GM23338 (cell line): ENCODE measurements at regions not wholly inside any gene's neighbourhood (a gene's known extent, or its start where the extent isn't known, plus 50 kb on each side); places are given as distances from the start of the nearest gene placed in this dataset.

Source experiments
- CTCF ChIP-seq, 2 experiments: fragments of 200-600 bp in 1 of 2; sonication (generic) in 1 of 2; conservative IDR thresholded peaks; 2 replicates each; pipeline versions ENCODE4 v1.5.1 to v1.6.1; 2016 to 2017; ENCODE audit warnings: antibody characterized with exemption in 2 of 2, low read depth in 2 of 2, mild to moderate bottlenecking in 2 of 2, moderate library complexity in 1 of 2
- EZH2 ChIP-seq: fragments of 200-600 bp; sonication (generic); IDR thresholded peaks from one replicate; pipeline ENCODE4 v1.8.0; 2017; ENCODE audit warnings: antibody characterized with exemption, mild to moderate bottlenecking, low read depth; ENCODE audit not compliant: unreplicated experiment
- JUNB ChIP-seq: IDR thresholded peaks from one replicate; pipeline ENCODE4 v1.6.1; 2016; ENCODE audit warnings: antibody characterized with exemption; ENCODE audit not compliant: unreplicated experiment
- POLR2AphosphoS5 ChIP-seq: IDR thresholded peaks from 2 replicates; pipeline ENCODE4 v1.6.1; 2016; ENCODE audit warnings: antibody characterized with exemption, low read depth
- ZNF114 ChIP-seq: fragments of 250-450 bp; sonication (Bioruptor Pico); IDR thresholded peaks from 2 replicates; pipeline ENCODE4 v1.5.0; 2020; ENCODE audit warnings: mild to moderate bottlenecking, moderate library complexity
- TF ChIP-seq, protein P1 (sequence below): IDR thresholded peaks from one replicate; pipeline ENCODE4 v1.6.1; 2018; ENCODE audit warnings: antibody characterized with exemption; ENCODE audit not compliant: unreplicated experiment
- TF ChIP-seq, protein P2 (sequence below): IDR thresholded peaks from 2 replicates; pipeline ENCODE4 v1.6.1; 2016; ENCODE audit warnings: antibody characterized with exemption

GRCh38 chr1:172775606-172776005 is 116.7 kb downstream of the FASLG start:
- TF ChIP-seq, protein P1, sequence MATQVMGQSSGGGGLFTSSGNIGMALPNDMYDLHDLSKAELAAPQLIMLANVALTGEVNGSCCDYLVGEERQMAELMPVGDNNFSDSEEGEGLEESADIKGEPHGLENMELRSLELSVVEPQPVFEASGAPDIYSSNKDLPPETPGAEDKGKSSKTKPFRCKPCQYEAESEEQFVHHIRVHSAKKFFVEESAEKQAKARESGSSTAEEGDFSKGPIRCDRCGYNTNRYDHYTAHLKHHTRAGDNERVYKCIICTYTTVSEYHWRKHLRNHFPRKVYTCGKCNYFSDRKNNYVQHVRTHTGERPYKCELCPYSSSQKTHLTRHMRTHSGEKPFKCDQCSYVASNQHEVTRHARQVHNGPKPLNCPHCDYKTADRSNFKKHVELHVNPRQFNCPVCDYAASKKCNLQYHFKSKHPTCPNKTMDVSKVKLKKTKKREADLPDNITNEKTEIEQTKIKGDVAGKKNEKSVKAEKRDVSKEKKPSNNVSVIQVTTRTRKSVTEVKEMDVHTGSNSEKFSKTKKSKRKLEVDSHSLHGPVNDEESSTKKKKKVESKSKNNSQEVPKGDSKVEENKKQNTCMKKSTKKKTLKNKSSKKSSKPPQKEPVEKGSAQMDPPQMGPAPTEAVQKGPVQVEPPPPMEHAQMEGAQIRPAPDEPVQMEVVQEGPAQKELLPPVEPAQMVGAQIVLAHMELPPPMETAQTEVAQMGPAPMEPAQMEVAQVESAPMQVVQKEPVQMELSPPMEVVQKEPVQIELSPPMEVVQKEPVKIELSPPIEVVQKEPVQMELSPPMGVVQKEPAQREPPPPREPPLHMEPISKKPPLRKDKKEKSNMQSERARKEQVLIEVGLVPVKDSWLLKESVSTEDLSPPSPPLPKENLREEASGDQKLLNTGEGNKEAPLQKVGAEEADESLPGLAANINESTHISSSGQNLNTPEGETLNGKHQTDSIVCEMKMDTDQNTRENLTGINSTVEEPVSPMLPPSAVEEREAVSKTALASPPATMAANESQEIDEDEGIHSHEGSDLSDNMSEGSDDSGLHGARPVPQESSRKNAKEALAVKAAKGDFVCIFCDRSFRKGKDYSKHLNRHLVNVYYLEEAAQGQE: no peak
- TF ChIP-seq CTCF (conservative IDR thresholded peaks at IDR 0.05; ENCODE audit: low read depth in 2 of 2) (no peak), POLR2AphosphoS5 (no peak), JUNB (no peak), EZH2 (no peak), ZNF114 (no peak)
- TF ChIP-seq, protein P2, sequence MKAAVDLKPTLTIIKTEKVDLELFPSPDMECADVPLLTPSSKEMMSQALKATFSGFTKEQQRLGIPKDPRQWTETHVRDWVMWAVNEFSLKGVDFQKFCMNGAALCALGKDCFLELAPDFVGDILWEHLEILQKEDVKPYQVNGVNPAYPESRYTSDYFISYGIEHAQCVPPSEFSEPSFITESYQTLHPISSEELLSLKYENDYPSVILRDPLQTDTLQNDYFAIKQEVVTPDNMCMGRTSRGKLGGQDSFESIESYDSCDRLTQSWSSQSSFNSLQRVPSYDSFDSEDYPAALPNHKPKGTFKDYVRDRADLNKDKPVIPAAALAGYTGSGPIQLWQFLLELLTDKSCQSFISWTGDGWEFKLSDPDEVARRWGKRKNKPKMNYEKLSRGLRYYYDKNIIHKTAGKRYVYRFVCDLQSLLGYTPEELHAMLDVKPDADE: no peak
